ENCODE measurements at regions not wholly inside any gene's neighbourhood (a gene's known extent, or its start where the extent isn't known, plus 50 kb on each side); places are given as distances from the start of the nearest gene placed in this dataset.

DNA sequence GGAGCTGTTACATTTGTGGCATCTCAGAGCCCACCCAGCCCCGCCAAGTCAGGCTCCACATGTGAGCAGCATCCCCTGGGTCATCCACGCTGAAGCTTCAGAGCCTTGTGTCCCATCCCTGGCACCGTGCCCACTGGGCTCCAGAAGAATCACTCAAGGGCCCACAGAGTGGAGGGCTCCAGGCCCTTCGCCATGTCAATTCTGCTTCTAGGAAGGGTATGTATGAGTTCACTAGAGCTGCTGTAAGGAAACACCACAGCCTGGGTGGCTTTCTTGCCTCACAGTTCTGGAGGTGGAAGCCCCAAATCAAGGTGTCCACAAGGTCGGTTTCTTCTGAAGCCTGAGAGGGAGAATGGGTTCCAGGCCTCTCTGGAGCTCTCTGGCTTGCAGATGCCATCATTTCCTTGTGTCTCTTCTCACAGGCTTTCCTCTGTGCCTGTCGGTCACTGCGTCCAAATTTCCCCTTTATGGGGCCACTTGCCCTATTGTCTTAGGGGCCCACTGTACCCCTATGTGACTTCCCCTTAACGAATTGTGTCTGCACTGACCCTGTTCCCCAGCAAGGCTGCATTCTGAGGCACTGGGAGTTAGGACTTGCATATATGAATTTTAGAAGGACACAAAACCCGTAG, 1476.0 kb downstream of the TBC1D22A start:
- TF ChIP-seq, protein P1, sequence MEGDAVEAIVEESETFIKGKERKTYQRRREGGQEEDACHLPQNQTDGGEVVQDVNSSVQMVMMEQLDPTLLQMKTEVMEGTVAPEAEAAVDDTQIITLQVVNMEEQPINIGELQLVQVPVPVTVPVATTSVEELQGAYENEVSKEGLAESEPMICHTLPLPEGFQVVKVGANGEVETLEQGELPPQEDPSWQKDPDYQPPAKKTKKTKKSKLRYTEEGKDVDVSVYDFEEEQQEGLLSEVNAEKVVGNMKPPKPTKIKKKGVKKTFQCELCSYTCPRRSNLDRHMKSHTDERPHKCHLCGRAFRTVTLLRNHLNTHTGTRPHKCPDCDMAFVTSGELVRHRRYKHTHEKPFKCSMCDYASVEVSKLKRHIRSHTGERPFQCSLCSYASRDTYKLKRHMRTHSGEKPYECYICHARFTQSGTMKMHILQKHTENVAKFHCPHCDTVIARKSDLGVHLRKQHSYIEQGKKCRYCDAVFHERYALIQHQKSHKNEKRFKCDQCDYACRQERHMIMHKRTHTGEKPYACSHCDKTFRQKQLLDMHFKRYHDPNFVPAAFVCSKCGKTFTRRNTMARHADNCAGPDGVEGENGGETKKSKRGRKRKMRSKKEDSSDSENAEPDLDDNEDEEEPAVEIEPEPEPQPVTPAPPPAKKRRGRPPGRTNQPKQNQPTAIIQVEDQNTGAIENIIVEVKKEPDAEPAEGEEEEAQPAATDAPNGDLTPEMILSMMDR (IDR thresholded peaks at IDR 0.05; ENCODE audit: insufficient read depth, low read length, poor library complexity, severe bottlenecking) = no peak
- TF ChIP-seq EZH2phosphoT487 (conservative IDR thresholded peaks at IDR 0.05; ENCODE audit: low read length) = no peak
